NCI-H1436 (cell line): ENCODE measurements at regions not wholly inside any gene's neighbourhood (a gene's known extent, or its start where the extent isn't known, plus 50 kb on each side); places are given as distances from the start of the nearest gene placed in this dataset.
A peak's percentile ranks its signal among the peaks of the same experiment; 100 is the strongest.

Experiments used
- DNase-seq: peaks from one replicate; lab custom pipeline; 2025; lab: John Stamatoyannopoulos, UW

DNA sequence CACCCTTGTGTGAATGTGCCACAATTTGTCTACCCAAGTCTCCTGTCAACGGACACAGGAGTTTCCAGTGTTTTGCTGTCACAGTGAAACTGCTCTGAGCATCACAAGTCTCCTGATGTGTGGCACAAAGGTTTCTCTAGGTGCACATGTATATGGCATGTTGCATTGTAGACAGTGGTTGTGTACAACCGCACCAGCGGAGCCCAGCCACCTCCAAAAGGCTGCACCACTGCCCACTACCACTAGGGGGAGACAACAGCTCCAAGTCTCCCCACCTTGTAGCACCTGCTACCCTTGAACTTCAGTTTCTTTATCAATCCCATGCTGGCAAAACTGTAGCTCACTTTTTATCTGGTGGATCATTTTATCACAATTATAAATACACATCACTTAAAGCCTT, 95.5 kb upstream of the ZNF469 start:
- peak; percentile 32 for DNase-seq

- no peak for DNase-seq
Observed at GRCh38 chr16:88288303-88288702, 94.5 kb upstream of the ZNF469 start.

GRCh38 chr16:88289001-88289400, 93.8 kb upstream of the ZNF469 start:
- DNase-seq = no peak

GRCh38 chr16:88289561-88289960, 93.2 kb upstream of the ZNF469 start:
- no peak for DNase-seq

- DNase-seq = no peak
Observed at GRCh38 chr16:88289968-88290401, 92.8 kb upstream of the ZNF469 start.

GRCh38 chr16:88290850-88291830, 91.6 kb upstream of the ZNF469 start:
- no peak for DNase-seq

GRCh38 chr16:88292007-88292970, 90.5 kb upstream of the ZNF469 start:
- no peak for DNase-seq

DNA sequence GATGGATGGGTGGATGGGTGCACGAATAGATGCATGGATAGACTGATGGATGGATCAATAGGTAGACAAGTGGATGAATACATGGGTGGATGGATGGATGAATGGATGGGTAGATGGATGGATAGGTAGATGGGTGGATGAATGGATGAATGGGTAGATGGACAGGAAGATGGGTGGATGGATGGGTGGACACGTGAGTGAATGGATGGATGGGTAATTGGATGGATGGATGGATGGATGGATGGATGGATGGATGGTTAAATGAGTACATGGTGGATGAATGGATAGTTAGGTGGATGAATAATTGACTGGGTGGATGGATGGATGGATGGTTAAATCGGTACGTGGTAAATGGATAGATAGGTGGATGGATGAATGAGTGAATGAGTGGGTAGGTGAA, 89.7 kb upstream of the ZNF469 start:
- DNase-seq = no peak

- no peak for DNase-seq
Observed at GRCh38 chr16:88295671-88296436, 86.9 kb upstream of the ZNF469 start.

DNA sequence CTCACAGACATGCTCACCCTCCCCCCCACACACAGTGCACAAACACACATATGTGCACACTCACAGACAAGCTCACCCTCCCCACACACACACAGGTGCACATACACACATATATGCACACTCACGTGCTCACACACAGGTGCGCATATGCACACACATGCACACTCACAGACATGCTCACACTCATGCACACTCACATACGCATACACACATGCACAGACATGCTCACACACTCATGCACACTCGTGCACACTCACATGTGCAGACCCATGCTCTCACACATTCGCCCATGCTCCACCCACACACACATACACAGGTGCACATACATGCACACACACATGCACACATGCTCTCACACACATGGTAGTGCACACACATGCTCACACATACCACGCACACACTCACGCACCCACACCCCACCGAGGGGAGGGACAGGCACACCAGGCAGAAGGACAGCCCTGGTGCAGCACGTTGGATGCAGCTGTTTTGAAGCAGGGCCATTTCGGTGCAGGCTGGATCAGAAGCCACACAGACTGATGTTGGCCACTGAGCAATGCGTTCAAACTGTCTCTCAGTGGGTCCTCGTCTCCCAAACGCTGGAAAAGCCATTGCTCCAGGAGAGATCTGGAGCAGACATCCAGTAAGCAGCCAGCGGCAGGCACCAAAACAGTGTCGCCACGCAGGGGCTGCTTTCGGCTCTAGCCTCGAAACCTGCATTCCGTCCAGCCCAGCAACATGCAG, 86.2 kb upstream of the ZNF469 start:
- DNase-seq = no peak

- DNase-seq = no peak
Observed at GRCh38 chr16:88297178-88297720, 85.5 kb upstream of the ZNF469 start.

- no peak for DNase-seq
Observed at GRCh38 chr16:88298181-88298832, 84.5 kb upstream of the ZNF469 start.

DNA sequence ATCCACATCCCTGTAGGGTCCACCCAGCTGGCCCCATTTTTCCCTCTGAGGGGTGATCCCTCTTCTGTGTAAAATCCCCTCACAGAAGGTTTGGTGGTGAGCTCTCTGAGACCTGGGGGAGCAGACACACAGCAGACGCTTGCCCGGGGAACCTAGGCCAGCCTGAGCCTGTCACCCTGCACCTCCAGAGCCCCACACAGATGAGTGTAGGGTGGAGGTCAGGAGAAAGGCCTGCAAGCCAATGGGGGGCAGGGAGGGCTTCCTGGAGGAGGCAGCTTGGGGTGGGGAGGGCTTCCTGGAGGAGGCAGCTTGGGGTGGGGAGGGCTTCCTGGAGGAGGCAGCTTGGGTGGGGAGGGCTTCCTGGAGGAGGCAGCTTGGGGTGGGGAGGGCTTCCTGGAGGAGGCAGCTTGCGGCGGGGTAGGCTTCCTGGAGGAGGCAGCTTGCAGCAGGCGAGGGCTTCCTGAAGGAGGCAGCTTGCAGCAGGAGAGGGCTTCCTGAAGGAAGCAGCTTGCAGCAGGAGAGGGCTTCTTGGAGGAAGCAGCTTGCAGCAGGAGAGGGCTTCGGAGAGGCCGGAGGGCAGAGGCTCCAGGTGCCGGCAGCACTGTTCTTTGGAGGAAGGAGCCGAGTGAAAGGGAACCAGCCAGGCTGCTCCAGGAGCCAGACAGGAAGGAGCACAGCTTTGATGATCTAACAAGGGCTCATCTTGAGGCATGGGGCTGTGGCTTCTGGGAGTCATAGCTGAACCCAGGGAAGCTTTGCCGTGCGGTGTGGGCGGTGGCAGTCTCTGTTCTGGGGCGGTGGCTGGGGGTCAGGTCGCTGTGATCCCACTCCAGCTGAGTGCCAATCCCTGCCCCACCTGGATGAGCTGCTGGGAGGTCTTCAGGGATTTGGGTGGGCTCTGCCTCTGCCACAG, 83.7 kb upstream of the ZNF469 start:
- DNase-seq = no peak

- DNase-seq = no peak
Observed at GRCh38 chr16:88299751-88300462, 82.9 kb upstream of the ZNF469 start.

- DNase-seq = no peak
Observed at GRCh38 chr16:88300463-88300835, 82.3 kb upstream of the ZNF469 start.

- DNase-seq = no peak
Observed at GRCh38 chr16:88301431-88301830, 81.3 kb upstream of the ZNF469 start.

GRCh38 chr16:88301886-88302285, 80.9 kb upstream of the ZNF469 start:
- no peak for DNase-seq

- no peak for DNase-seq
Observed at GRCh38 chr16:88302666-88303065, 80.1 kb upstream of the ZNF469 start.

DNA sequence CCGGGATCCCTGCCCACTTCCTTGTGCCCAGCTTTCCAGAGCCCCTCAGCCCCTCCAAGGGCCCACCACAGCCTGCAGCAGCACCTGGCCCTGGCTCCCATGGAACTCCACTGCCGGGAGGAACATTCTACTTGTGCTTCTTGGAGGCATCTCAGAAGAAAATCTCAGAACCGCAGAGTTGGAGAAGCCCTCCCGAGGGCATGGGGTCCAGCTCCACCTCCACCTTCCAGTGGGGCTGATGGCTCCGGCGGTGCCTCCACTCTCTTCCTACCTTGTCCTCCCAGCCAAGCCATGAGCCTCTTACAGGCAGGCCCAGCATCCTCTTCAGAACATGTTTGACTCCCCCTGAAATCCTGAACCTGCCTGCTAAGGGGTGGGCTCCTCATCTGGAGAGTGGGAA, 79.4 kb upstream of the ZNF469 start:
- DNase-seq = no peak
